ENCODE measurements at regions not wholly inside any gene's neighbourhood (a gene's known extent, or its start where the extent isn't known, plus 50 kb on each side); places are given as distances from the start of the nearest gene placed in this dataset.
A peak's percentile ranks its signal among the peaks of the same experiment; 100 is the strongest.
"Not testable (repeated sequence)": the region's sequence is repeated elsewhere in the genome, so short reads cannot be mapped to it uniquely, and the experiment has no call there.

- DNase-seq (ENCODE audit: low read depth) = peak; percentile 5
Measured at GRCh38 chr12:67716817-67717216, 68.3 kb downstream of the DYRK2 start.

- not testable (repeated sequence) for DNase-seq (ENCODE audit: low read depth)
Measured at GRCh38 chr12:67719303-67719702, 70.8 kb downstream of the DYRK2 start.

- peak; percentile 29 for DNase-seq (ENCODE audit: low read depth)
Measured at GRCh38 chr12:67720351-67720856, 71.9 kb downstream of the DYRK2 start.

GRCh38 chr12:67721248-67721647 is 72.7 kb downstream of the DYRK2 start:
- DNase-seq (ENCODE audit: low read depth) = no peak

GRCh38 chr12:67722296-67722695 is 73.8 kb downstream of the DYRK2 start:
- no peak for DNase-seq (ENCODE audit: low read depth)

- DNase-seq (ENCODE audit: low read depth) = no peak
Measured at GRCh38 chr12:67726868-67727267, 78.3 kb downstream of the DYRK2 start.

GRCh38 chr12:67727702-67728666 is 79.4 kb downstream of the DYRK2 start:
- DNase-seq (ENCODE audit: low read depth) = no peak

- DNase-seq (ENCODE audit: low read depth) = no peak
Measured at GRCh38 chr12:67732857-67733256, 84.3 kb downstream of the DYRK2 start.

- no peak for DNase-seq (ENCODE audit: low read depth)
Measured at GRCh38 chr12:67735868-67736267, 87.3 kb downstream of the DYRK2 start.

GRCh38 chr12:67740711-67741110 is 92.2 kb downstream of the DYRK2 start:
- DNase-seq (ENCODE audit: low read depth) = no peak

- DNase-seq (ENCODE audit: low read depth) = no peak
Measured at GRCh38 chr12:67741270-67741669, 92.7 kb downstream of the DYRK2 start.

GRCh38 chr12:67742461-67742860 is 93.9 kb downstream of the DYRK2 start:
- DNase-seq (ENCODE audit: low read depth) = no peak

- DNase-seq (ENCODE audit: low read depth) = no peak
Measured at GRCh38 chr12:67747869-67748742, 99.6 kb downstream of the DYRK2 start.

- no peak for DNase-seq (ENCODE audit: low read depth)
Measured at GRCh38 chr12:67748743-67749040, 100.1 kb downstream of the DYRK2 start.

GRCh38 chr12:67750513-67751183 is 102.1 kb downstream of the DYRK2 start:
- no peak for DNase-seq (ENCODE audit: low read depth)

GRCh38 chr12:67751381-67751928 is 102.9 kb downstream of the DYRK2 start:
- DNase-seq (ENCODE audit: low read depth) = no peak

GRCh38 chr12:67752226-67752732 is 103.7 kb downstream of the DYRK2 start:
- no peak for DNase-seq (ENCODE audit: low read depth)

GRCh38 chr12:67754933-67755697 is 106.6 kb downstream of the DYRK2 start:
- DNase-seq (ENCODE audit: low read depth) = no peak

- no peak for DNase-seq (ENCODE audit: low read depth)
Measured at GRCh38 chr12:67757651-67758050, 109.1 kb downstream of the DYRK2 start.

- DNase-seq (ENCODE audit: low read depth) = no peak
Measured at GRCh38 chr12:67758119-67758518, 109.6 kb downstream of the DYRK2 start.

GRCh38 chr12:67758521-67758920 is 110.0 kb downstream of the DYRK2 start:
- no peak for DNase-seq (ENCODE audit: low read depth)

All from fibroblast of the conjunctiva (primary cell).